Skeletal muscle tissue (tissue), 3 donors: ENCODE measurements at regions not wholly inside any gene's neighbourhood (a gene's known extent, or its start where the extent isn't known, plus 50 kb on each side); places are given as distances from the start of the nearest gene placed in this dataset.
"Not testable (repeated sequence)": the region's sequence is repeated elsewhere in the genome, so short reads cannot be mapped to it uniquely, and the experiment has no call there.

ENCODE experiments used
- H3K27ac ChIP-seq: one replicate; pipeline ENCODE4 v1.7.0; 2013; ENCODE audit warnings: mild to moderate bottlenecking, low read depth, low read length, inconsistent platforms
- H3K27me3 ChIP-seq, 3 donors: one replicate each; pipeline ENCODE4 v1.7.0; 2013; ENCODE audit warnings: low read length in 3 of 3; ENCODE audit not compliant: control insufficient read depth in 3 of 3, insufficient read depth in 3 of 3
- H3K36me3 ChIP-seq, 3 donors: one replicate each; pipeline ENCODE4 v1.7.0; 2013; ENCODE audit warnings: low read length in 3 of 3; ENCODE audit not compliant: control insufficient read depth in 3 of 3, insufficient read depth in 3 of 3
- H3K4me1 ChIP-seq, 3 donors: one replicate each; pipeline ENCODE4 v1.7.0; 2013; ENCODE audit warnings: low read length in 3 of 3, mild to moderate bottlenecking in 3 of 3; ENCODE audit not compliant: control insufficient read depth in 3 of 3, insufficient read depth in 3 of 3
- H3K4me3 ChIP-seq, 3 donors: one replicate each; pipeline ENCODE4 v1.7.0; 2013; ENCODE audit warnings: low read length in 3 of 3
- H3K9ac ChIP-seq, 3 donors: one replicate each; pipeline ENCODE4 v1.7.0; 2013; ENCODE audit warnings: low read length in 3 of 3, mild to moderate bottlenecking in 3 of 3, moderate library complexity in 2 of 3, low read depth in 1 of 3
- H3K9me3 ChIP-seq, 3 donors: one replicate each; pipeline ENCODE4 v1.7.0; 2013; ENCODE audit warnings: low read length in 3 of 3; ENCODE audit not compliant: control insufficient read depth in 3 of 3
- donor health status: Osteomylitis.

DNA sequence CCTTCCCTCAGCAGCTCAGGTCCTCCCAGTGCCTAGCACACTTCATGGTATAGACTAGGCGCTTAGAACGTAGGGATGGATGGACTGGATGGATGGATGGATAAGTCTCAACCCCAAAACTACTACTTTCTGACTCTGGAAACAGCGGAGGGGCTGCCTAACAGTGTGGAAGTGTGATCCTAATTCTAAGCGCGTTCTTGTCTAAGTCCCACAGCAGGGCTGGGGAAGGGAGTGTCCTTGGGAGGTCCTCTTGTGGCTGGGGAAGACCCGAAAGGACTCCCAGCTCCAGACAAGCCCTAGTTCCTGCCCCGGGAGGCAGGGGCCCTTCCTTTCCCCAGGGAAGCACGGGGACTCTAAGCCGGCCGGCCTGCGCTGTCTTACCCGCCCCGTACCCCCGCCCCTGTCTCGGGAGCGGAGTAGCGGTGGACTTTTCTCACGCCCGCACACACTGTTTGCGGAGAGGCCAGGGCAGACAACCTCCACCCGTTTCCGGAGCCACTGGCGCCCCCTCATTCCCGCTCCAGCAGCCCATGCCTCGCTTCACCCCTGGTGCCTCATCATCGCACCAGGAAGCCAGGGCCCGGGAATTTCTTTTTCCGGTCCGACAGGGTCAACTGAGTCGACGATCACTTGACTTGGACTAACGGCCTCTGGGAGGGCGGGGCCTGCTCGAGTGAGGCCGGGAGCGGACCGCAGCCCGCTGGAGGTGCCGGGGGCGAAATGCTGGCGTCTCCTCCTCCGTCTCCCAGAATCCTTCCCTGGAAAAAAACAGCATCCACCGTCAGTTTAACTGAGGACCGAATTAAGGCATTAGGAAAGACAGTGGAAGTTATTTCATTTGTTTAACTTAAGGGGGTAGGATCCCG is 133.3 kb downstream of the TBC1D2B start:
- Histone ChIP-seq H3K27ac (peak overlapping the region; percentile 56), H3K36me3 (no peaks in the 10 kb centered on the region), H3K27me3 (no peaks in the 10 kb centered on the region), H3K9ac (peak overlapping the region; percentile 57 to 79 (median 59)), H3K4me3 (peak overlapping the region; percentile 67 to 78 (median 75)), H3K4me1 (peaks cover 2 to 5% (median 4%) of the 10 kb centered on the region in 3 donors), H3K9me3 (no peaks in the 10 kb centered on the region)

DNA sequence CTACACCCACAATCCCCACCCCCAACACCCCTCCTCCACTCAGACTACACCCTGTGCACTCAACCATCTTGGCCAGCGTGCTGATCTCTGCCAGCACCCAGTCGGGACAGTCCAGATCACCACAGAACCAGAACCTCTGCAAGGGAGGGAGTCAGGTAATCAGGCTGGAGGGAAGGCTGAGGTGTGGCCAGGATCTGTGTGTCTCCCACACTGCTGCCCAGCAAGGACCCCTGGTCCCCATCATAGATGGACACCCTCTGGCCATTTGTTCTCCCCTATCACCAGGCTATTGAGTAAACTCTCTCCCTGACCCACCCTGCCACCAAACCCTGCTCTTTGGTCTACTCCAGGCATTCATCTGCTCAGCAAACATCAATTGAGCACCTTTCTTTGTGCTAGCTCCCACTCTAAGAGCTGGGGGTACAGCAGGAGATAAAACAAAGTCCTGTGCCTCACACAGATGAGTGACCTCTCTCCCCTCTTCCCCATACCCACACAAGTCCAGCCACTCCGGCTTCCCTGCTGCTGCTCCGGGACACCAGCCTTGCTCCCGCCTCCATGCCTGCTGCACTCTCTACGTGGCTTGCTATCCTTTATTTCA is 134.8 kb downstream of the TBC1D2B start:
- H3K9ac ChIP-seq = no peak overlapping the region
- no peaks in the 10 kb centered on the region for H3K36me3 ChIP-seq
- no peaks in the 10 kb centered on the region for H3K27me3 ChIP-seq
- peaks cover 2 to 5% (median 4%) of the 10 kb centered on the region in 3 donors for H3K4me1 ChIP-seq
- H3K9me3 ChIP-seq = no peaks in the 10 kb centered on the region
- H3K27ac ChIP-seq = no peak overlapping the region
- H3K4me3 ChIP-seq = no peak overlapping the region

GRCh38 chr15:77941090-77941827 is 136.3 kb downstream of the TBC1D2B start:
- H3K4me1 ChIP-seq, H3K36me3 ChIP-seq, H3K27ac ChIP-seq, H3K9ac ChIP-seq, H3K9me3 ChIP-seq, H3K27me3 ChIP-seq, H3K4me3 ChIP-seq: not testable (repeated sequence)

- no peak overlapping the region for H3K9ac ChIP-seq
- H3K4me3 ChIP-seq = no peak overlapping the region
- H3K9me3 ChIP-seq = no peaks in the 10 kb centered on the region
- peaks cover 2 to 5% (median 4%) of the 10 kb centered on the region in 3 donors for H3K4me1 ChIP-seq
- H3K27ac ChIP-seq = no peak overlapping the region
- no peaks in the 10 kb centered on the region for H3K36me3 ChIP-seq
- peaks cover 0 to 4% (median 0%) of the 10 kb centered on the region in 3 donors for H3K27me3 ChIP-seq
These were observed 137.0 kb downstream of the TBC1D2B start for GRCh38 chr15:77940381-77940947.

DNA sequence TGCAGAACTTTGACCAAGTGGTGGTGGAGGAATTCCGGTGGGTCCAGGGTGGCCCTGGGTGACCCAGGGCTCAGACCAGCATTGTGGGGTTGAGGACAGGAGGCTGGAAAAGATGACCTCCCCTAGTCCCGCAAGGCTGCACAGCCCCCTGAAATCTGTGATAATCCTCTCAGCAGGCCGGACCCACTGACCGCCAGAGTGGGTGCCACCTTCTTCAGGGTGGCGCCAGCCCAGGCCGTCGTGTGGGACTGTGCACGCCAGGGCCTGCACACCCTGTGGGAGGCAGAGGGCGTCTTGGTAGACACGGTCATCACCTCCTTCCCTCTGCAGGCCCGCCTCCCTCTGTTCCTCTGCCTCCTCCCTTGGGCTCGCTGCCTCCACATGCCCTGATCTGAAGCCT is 137.7 kb downstream of the TBC1D2B start:
- no peaks in the 10 kb centered on the region for H3K36me3 ChIP-seq
- no peak overlapping the region for H3K27ac ChIP-seq
- no peaks in the 10 kb centered on the region for H3K9me3 ChIP-seq
- peaks cover 0 to 4% (median 0%) of the 10 kb centered on the region in 3 donors for H3K27me3 ChIP-seq
- H3K9ac ChIP-seq = no peak overlapping the region
- H3K4me1 ChIP-seq = peaks cover 0 to 4% (median 2%) of the 10 kb centered on the region in 3 donors
- no peak overlapping the region for H3K4me3 ChIP-seq

DNA sequence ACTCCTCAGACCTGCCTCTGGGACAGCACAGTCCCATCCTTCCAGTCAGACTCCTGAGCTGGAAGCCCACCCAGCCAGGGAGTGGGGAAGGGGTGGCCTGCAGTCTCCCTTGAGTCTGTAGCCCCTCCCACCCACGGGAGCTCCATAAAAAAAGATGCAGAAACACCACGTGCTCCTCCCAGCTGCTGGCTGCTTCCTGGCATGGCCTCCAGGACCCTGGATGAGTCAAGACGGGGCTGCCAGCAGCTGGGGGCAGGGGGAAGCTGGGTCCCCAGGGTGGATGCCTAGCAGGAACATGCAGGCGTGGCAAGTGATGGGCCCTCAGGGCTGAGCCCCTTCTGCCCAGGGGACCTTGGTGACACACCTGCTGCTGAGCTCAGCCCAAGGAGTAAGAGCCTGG is 138.5 kb downstream of the TBC1D2B start:
- H3K9me3 ChIP-seq, H3K27ac ChIP-seq, H3K9ac ChIP-seq, H3K36me3 ChIP-seq, H3K4me1 ChIP-seq, H3K4me3 ChIP-seq, H3K27me3 ChIP-seq: not testable (repeated sequence)

GRCh38 chr15:77938546-77938945 is 139.0 kb downstream of the TBC1D2B start:
- H3K9me3 ChIP-seq, H3K27me3 ChIP-seq, H3K4me3 ChIP-seq, H3K9ac ChIP-seq, H3K27ac ChIP-seq, H3K4me1 ChIP-seq, H3K36me3 ChIP-seq: not testable (repeated sequence)

- H3K27ac ChIP-seq, H3K36me3 ChIP-seq, H3K4me1 ChIP-seq, H3K9ac ChIP-seq, H3K27me3 ChIP-seq, H3K4me3 ChIP-seq, H3K9me3 ChIP-seq: not testable (repeated sequence)
These were observed 140.9 kb downstream of the TBC1D2B start for GRCh38 chr15:77936567-77936966.

GRCh38 chr15:77934516-77934915 is 143.0 kb downstream of the TBC1D2B start:
- not testable (repeated sequence) for H3K4me3 ChIP-seq, H3K27ac ChIP-seq, H3K27me3 ChIP-seq, H3K36me3 ChIP-seq, H3K9ac ChIP-seq, H3K9me3 ChIP-seq, H3K4me1 ChIP-seq

DNA sequence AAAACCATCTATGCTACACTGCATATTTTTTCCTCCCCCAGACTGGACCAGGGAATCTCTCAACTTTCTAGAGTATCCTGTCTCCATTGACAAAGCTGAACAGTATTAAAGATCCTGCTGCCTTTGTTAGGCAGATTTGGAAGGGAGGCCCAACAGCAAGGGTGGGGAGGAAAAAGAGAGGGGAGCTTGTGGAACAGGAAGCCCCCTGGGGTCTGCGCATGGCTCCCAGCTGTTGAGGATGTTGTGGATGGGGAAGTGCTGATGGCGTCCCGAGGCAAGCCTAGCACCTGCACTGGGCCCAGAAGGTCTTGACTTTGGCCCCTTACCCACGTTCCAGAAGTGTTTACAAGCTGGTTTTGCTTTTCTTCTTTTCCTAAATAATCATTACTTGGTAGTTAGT is 146.6 kb downstream of the TBC1D2B start:
- H3K27ac ChIP-seq = not testable (repeated sequence)

More for the DNA sequence above, 146.6 kb downstream of the TBC1D2B start:
- not testable (repeated sequence) for H3K27me3 ChIP-seq, H3K4me3 ChIP-seq, H3K9ac ChIP-seq, H3K36me3 ChIP-seq, H3K4me1 ChIP-seq, H3K9me3 ChIP-seq
